DOHH2 (cell line): ENCODE measurements at regions not wholly inside any gene's neighbourhood (a gene's known extent, or its start where the extent isn't known, plus 50 kb on each side); places are given as distances from the start of the nearest gene placed in this dataset.

Experiments used
- EZH2phosphoT487 ChIP-seq: fragments of 200-600 bp; sonication (generic); IDR thresholded peaks from 2 replicates; pipeline ENCODE4 v1.6.1; 2017; ENCODE audit warnings: borderline replicate concordance, mild to moderate bottlenecking, antibody characterized with exemption, low read length, moderate library complexity, mixed read lengths
- TF ChIP-seq, protein P1 (sequence below): fragments of 200-600 bp; sonication (generic); IDR thresholded peaks from one replicate; pipeline ENCODE4 v1.5.1; 2014; ENCODE audit warnings: antibody characterized with exemption, mild to moderate bottlenecking, low read depth, low read length; ENCODE audit not compliant: poor library complexity, severe bottlenecking

GRCh38 chr17:10920558-10921108, 82.7 kb upstream of the PIRT start:
- TF ChIP-seq, protein P1, sequence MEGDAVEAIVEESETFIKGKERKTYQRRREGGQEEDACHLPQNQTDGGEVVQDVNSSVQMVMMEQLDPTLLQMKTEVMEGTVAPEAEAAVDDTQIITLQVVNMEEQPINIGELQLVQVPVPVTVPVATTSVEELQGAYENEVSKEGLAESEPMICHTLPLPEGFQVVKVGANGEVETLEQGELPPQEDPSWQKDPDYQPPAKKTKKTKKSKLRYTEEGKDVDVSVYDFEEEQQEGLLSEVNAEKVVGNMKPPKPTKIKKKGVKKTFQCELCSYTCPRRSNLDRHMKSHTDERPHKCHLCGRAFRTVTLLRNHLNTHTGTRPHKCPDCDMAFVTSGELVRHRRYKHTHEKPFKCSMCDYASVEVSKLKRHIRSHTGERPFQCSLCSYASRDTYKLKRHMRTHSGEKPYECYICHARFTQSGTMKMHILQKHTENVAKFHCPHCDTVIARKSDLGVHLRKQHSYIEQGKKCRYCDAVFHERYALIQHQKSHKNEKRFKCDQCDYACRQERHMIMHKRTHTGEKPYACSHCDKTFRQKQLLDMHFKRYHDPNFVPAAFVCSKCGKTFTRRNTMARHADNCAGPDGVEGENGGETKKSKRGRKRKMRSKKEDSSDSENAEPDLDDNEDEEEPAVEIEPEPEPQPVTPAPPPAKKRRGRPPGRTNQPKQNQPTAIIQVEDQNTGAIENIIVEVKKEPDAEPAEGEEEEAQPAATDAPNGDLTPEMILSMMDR = no peak
- no peak for TF ChIP-seq EZH2phosphoT487
